K562 (cell line): ENCODE measurements at regions not wholly inside any gene's neighbourhood (a gene's known extent, or its start where the extent isn't known, plus 50 kb on each side); places are given as distances from the start of the nearest gene placed in this dataset.
A peak's percentile ranks its signal among the peaks of the same experiment; 100 is the strongest.

Experiments used
- BRF1 ChIP-seq: IDR thresholded peaks from 3 replicates; pipeline ENCODE4 v1.6.1; 2011; ENCODE audit warnings: borderline replicate concordance, mild to moderate bottlenecking; ENCODE audit not compliant: insufficient read length; ENCODE audit errors: extremely low read depth
- CBX2 ChIP-seq: fragments of 200-600 bp; sonication (generic); IDR thresholded peaks from one replicate; pipeline ENCODE4 v1.6.1; 2012; ENCODE audit warnings: mild to moderate bottlenecking, low read length, inconsistent platforms; ENCODE audit not compliant: insufficient read depth, poor library complexity, severe bottlenecking
- CHCHD3 ChIP-seq: fragments of 250-450 bp; sonication (Bioruptor Pico); IDR thresholded peaks from 2 replicates; pipeline ENCODE4 v2.1.2; 2022; ENCODE audit warnings: mild to moderate bottlenecking
- EP300 ChIP-seq: IDR thresholded peaks from 2 replicates; pipeline ENCODE4 v1.6.1; 2012; ENCODE audit warnings: low read length, improper control_type of control experiment
- ETS2 ChIP-seq: IDR thresholded peaks from 2 replicates; pipeline ENCODE4 v1.6.1; 2016; ENCODE audit warnings: borderline replicate concordance, missing genetic modification characterization, mild to moderate bottlenecking, moderate library complexity, missing compliant biosample characterization; ENCODE audit not compliant: poor library complexity, severe bottlenecking
- KLF10 ChIP-seq: fragments of 250-450 bp; sonication (Bioruptor Pico); IDR thresholded peaks from 2 replicates; pipeline ENCODE4 v1.6.1; 2021; ENCODE audit warnings: matching md5 sums
- MAFG ChIP-seq: fragments of 450-650 bp; conservative IDR thresholded peaks from 2 replicates; pipeline ENCODE4 v1.6.1; 2016; ENCODE audit warnings: missing genetic modification characterization, missing compliant biosample characterization
- MEF2A ChIP-seq: IDR thresholded peaks from 2 replicates; pipeline ENCODE4 v1.6.1; 2011; ENCODE audit warnings: low read depth, mild to moderate bottlenecking, low read length, moderate library complexity; ENCODE audit not compliant: control insufficient read depth
- NCOA4 ChIP-seq: fragments of 450-650 bp; IDR thresholded peaks from 2 replicates; pipeline ENCODE4 v1.6.1; 2018; ENCODE audit warnings: mild to moderate bottlenecking; ENCODE audit not compliant: partially characterized antibody
- NFIX ChIP-seq: fragments of 250-450 bp; sonication (Bioruptor Pico); IDR thresholded peaks from 2 replicates; pipeline ENCODE4 v1.4.0; 2020; ENCODE audit warnings: low read depth, mild to moderate bottlenecking, moderate library complexity
- RNF2 ChIP-seq: sonication (generic); IDR thresholded peaks from 2 replicates; pipeline ENCODE4 v1.6.1; 2016
- SRSF7 ChIP-seq: fragments of 200-400 bp; formaldehyde crosslinking; optimal IDR thresholded peaks from 2 replicates; pipeline ENCODE3; 2017; ENCODE audit warnings: mild to moderate bottlenecking, low read depth, low read length
- ZBTB12 ChIP-seq: fragments of 250-450 bp; sonication (Bioruptor Pico); IDR thresholded peaks from 2 replicates; pipeline ENCODE4 v1.4.0; 2020
- ZC3H11A ChIP-seq: IDR thresholded peaks from 2 replicates; pipeline ENCODE4 v1.6.1; 2012; ENCODE audit warnings: low read depth, low read length, improper control_type of control experiment
- ZEB2 ChIP-seq: fragments of 450-650 bp; IDR thresholded peaks from 2 replicates; pipeline ENCODE4 v1.6.1; 2016
- ZFPM2 ChIP-seq: fragments of 250-450 bp; sonication (Bioruptor Pico); IDR thresholded peaks from 2 replicates; pipeline ENCODE4 v1.5.1; 2022; ENCODE audit warnings: mild to moderate bottlenecking
- ZNF175 ChIP-seq: fragments of 200-800 bp; sonication (Bioruptor generic); IDR thresholded peaks from 2 replicates; pipeline ENCODE4 v1.6.1; 2016; ENCODE audit warnings: low read depth, mild to moderate bottlenecking, missing genetic modification characterization, missing compliant biosample characterization
- ZNF436 ChIP-seq: fragments of 250-450, 450-650 bp; sonication (Bioruptor Pico); formaldehyde crosslinking; IDR thresholded peaks from 2 replicates; pipeline ENCODE4 v1.7.0; 2020; ENCODE audit warnings: mild to moderate bottlenecking
- TF ChIP-seq, protein P1 (sequence below): fragments of 450-650 bp; IDR thresholded peaks from 2 replicates; pipeline ENCODE4 v1.7.1; 2018; ENCODE audit warnings: mild to moderate bottlenecking, low read depth; ENCODE audit not compliant: partially characterized antibody
- TF ChIP-seq, protein P2 (sequence below): fragments of 450-650 bp; formaldehyde crosslinking; conservative IDR thresholded peaks from 2 replicates; pipeline ENCODE4 v1.4.0; 2022; ENCODE audit warnings: mild to moderate bottlenecking, missing genetic modification characterization
- TF ChIP-seq, protein P3 (sequence below): fragments of 450-650 bp; formaldehyde crosslinking; IDR thresholded peaks from 2 replicates; pipeline ENCODE4 v1.4.0; 2022; ENCODE audit warnings: missing genetic modification characterization
- TF ChIP-seq, protein P4 (sequence below): IDR thresholded peaks from 2 replicates; pipeline ENCODE4 v1.6.1; 2011; ENCODE audit not compliant: insufficient read length; ENCODE audit errors: extremely low read depth

DNA sequence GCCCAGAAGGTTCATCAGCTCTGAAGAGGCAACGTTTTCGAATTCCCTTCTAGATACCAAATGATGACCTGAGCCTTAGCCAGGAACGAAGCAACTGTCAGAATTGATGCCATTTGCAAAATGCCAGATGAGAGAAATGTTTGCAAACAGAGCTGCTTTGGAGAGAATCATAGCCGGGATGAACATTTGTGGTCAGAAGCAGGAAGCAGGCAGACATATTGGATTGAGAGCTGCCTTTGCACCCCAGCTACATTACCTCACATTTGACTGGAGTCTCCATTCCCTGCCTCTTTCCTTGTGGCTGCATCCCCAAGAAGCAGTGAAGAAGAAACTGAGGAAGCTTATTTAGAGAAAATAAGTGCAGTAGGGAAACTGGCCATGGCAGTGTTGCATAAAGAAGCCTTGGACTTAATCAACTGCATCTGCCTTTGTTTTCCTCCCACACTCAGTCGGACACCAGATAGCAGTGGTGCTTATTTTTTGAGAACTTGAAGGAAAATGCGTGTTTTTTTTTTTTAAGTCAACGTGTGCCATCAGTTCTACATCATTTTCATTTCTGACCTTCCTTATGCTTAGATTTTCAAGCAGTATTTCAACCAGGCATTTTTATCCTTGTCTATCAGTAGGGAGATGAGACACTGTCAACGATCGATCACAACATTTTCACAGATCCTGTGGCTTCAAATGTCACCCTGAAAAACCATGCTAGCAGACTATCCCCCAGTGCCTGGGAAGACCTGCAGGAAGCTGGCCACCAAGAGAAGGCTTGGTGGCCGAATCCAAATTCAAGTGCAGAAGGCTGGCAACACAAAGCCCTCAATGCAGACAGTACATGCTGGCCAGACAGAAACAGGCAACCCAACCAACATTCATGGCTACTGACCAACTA lies 541.2 kb upstream of the JARID2 start (continued):
- TF ChIP-seq ZEB2 = no peak
- no peak for TF ChIP-seq ZBTB12 (CRISPR knock-in tag)
- no peak for TF ChIP-seq MAFG
- TF ChIP-seq RNF2 = no peak
- TF ChIP-seq NFIX (CRISPR knock-in tag) = no peak
- no peak for TF ChIP-seq ETS2
- TF ChIP-seq KLF10 (CRISPR knock-in tag) = no peak
- TF ChIP-seq MEF2A = no peak
- no peak for TF ChIP-seq CHCHD3 (CRISPR knock-in tag)
- TF ChIP-seq NCOA4 = no peak
- 0 out of 2 replicates have a peak, but pooled peaks have one; percentile 18 for TF ChIP-seq ZNF175 (CRISPR knock-in tag)
- TF ChIP-seq, protein P1, sequence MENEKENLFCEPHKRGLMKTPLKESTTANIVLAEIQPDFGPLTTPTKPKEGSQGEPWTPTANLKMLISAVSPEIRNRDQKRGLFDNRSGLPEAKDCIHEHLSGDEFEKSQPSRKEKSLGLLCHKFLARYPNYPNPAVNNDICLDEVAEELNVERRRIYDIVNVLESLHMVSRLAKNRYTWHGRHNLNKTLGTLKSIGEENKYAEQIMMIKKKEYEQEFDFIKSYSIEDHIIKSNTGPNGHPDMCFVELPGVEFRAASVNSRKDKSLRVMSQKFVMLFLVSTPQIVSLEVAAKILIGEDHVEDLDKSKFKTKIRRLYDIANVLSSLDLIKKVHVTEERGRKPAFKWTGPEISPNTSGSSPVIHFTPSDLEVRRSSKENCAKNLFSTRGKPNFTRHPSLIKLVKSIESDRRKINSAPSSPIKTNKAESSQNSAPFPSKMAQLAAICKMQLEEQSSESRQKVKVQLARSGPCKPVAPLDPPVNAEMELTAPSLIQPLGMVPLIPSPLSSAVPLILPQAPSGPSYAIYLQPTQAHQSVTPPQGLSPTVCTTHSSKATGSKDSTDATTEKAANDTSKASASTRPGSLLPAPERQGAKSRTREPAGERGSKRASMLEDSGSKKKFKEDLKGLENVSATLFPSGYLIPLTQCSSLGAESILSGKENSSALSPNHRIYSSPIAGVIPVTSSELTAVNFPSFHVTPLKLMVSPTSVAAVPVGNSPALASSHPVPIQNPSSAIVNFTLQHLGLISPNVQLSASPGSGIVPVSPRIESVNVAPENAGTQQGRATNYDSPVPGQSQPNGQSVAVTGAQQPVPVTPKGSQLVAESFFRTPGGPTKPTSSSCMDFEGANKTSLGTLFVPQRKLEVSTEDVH = no peak
- no peak for TF ChIP-seq BRF1
- TF ChIP-seq, protein P2, sequence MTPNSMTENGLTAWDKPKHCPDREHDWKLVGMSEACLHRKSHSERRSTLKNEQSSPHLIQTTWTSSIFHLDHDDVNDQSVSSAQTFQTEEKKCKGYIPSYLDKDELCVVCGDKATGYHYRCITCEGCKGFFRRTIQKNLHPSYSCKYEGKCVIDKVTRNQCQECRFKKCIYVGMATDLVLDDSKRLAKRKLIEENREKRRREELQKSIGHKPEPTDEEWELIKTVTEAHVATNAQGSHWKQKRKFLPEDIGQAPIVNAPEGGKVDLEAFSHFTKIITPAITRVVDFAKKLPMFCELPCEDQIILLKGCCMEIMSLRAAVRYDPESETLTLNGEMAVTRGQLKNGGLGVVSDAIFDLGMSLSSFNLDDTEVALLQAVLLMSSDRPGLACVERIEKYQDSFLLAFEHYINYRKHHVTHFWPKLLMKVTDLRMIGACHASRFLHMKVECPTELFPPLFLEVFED (CRISPR knock-in tag) = no peak
- no peak for TF ChIP-seq ZNF436 (CRISPR knock-in tag)
- TF ChIP-seq CBX2 = no peak
- TF ChIP-seq, protein P3, sequence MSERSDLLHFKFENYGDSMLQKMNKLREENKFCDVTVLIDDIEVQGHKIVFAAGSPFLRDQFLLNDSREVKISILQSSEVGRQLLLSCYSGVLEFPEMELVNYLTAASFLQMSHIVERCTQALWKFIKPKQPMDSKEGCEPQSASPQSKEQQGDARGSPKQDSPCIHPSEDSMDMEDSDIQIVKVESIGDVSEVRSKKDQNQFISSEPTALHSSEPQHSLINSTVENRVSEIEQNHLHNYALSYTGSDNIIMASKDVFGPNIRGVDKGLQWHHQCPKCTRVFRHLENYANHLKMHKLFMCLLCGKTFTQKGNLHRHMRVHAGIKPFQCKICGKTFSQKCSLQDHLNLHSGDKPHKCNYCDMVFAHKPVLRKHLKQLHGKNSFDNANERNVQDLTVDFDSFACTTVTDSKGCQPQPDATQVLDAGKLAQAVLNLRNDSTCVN = no peak
- TF ChIP-seq ZFPM2 (CRISPR knock-in tag) = no peak
- TF ChIP-seq, protein P4, sequence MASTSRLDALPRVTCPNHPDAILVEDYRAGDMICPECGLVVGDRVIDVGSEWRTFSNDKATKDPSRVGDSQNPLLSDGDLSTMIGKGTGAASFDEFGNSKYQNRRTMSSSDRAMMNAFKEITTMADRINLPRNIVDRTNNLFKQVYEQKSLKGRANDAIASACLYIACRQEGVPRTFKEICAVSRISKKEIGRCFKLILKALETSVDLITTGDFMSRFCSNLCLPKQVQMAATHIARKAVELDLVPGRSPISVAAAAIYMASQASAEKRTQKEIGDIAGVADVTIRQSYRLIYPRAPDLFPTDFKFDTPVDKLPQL = no peak
- TF ChIP-seq EP300 = 0 out of 2 replicates have a peak, but pooled peaks have one; percentile 41
- TF ChIP-seq SRSF7 = no peak
- TF ChIP-seq ZC3H11A = no peak
